ENCODE measurements at regions not wholly inside any gene's neighbourhood (a gene's known extent, or its start where the extent isn't known, plus 50 kb on each side); places are given as distances from the start of the nearest gene placed in this dataset.
A peak's percentile ranks its signal among the peaks of the same experiment; 100 is the strongest.

DNA sequence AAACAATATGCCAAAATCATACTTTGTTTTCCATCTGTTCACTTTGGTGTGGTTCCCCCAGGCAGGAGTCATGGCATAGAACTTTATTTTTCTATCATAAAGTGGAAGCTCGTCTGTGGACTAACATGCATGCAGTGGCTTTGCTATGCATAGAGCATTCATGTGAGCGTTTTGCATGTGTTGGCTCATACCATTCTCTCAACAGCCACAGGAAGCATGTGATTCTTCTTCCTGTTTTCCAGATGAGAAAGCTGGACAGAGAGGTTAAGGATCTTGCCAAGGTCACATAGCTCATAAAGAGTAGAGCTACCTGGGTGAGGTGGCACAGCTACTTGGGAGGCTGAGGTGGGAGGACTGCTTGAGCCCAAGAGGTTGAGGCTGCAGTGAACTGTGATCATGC is 123.4 kb upstream of the HDGFL1 start:
- Mint-ChIP-seq H3K27me3 (ENCODE audit: low read depth) (no peaks in the 10 kb centered on the region), H3K36me3 (no peaks in the 10 kb centered on the region)
- no peak for DNase-seq (ENCODE audit: low spot score in 2 of 2, unreplicated experiment in 2 of 2)

DNA sequence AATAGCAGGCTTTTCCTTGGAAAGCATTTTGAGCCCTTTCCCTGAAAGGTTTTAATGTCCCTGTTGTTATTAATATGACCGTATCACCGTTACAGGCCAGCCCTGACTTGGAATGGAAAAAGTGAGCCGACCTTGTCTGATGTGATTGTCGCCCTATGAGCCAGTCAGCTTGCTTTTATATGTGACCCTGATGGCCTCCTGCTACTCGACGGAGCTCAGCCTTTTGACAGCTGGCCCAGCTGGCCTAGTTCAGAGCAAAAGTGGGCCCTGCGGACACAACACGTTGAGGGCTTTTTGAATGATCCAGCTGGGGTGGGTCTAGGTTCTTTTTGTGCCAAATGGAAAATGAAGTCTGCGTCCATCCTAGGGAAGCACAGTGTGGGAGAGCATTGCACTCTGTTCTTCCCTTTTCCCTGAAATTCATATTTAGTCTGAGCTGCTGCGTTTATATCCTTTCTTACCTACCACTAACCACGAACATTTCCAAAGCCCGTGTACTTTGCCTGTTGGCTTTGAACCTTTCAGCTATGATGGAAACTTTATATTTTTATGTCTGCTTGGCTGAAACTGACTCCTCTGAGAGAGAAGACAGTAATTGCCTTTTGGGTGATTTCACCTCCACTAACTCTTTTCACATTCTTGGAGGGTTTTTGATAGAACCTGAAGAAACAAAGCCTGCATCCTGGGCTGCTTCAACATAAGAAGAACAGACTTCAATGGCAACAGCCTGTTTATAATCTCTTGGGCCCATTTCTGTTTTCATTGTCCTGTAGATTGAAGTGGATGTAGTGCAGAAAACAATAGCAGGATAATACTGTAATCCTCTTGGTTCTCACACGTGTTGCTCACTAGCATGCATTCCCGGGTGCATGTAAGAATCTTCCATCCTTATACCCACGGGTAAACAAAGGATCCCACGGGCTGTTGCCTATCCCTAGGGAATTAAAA is 121.8 kb upstream of the HDGFL1 start:
- Mint-ChIP-seq H3K27ac (peak overlapping the region; percentile 92), H3K36me3 (no peaks in the 10 kb centered on the region), H3K27me3 (ENCODE audit: low read depth) (no peaks in the 10 kb centered on the region), H3K4me3 (no peak overlapping the region), H3K9me3 (no peaks in the 10 kb centered on the region), H3K4me1 (peaks cover 29% of the 10 kb centered on the region)
- DNase-seq (ENCODE audit: low spot score in 2 of 2, unreplicated experiment in 2 of 2): no peak
- TF ChIP-seq, protein P1, sequence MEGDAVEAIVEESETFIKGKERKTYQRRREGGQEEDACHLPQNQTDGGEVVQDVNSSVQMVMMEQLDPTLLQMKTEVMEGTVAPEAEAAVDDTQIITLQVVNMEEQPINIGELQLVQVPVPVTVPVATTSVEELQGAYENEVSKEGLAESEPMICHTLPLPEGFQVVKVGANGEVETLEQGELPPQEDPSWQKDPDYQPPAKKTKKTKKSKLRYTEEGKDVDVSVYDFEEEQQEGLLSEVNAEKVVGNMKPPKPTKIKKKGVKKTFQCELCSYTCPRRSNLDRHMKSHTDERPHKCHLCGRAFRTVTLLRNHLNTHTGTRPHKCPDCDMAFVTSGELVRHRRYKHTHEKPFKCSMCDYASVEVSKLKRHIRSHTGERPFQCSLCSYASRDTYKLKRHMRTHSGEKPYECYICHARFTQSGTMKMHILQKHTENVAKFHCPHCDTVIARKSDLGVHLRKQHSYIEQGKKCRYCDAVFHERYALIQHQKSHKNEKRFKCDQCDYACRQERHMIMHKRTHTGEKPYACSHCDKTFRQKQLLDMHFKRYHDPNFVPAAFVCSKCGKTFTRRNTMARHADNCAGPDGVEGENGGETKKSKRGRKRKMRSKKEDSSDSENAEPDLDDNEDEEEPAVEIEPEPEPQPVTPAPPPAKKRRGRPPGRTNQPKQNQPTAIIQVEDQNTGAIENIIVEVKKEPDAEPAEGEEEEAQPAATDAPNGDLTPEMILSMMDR (IDR thresholded peaks at IDR 0.05; ENCODE audit: unreplicated experiment): no peak

More for the DNA sequence above, 123.4 kb upstream of the HDGFL1 start:
- Mint-ChIP-seq H3K4me1 (peaks cover 29% of the 10 kb centered on the region), H3K4me3 (no peak overlapping the region), H3K9me3 (no peaks in the 10 kb centered on the region), H3K27ac (no peak overlapping the region)
- TF ChIP-seq, protein P1 (IDR thresholded peaks at IDR 0.05; ENCODE audit: unreplicated experiment): no peak

DNA sequence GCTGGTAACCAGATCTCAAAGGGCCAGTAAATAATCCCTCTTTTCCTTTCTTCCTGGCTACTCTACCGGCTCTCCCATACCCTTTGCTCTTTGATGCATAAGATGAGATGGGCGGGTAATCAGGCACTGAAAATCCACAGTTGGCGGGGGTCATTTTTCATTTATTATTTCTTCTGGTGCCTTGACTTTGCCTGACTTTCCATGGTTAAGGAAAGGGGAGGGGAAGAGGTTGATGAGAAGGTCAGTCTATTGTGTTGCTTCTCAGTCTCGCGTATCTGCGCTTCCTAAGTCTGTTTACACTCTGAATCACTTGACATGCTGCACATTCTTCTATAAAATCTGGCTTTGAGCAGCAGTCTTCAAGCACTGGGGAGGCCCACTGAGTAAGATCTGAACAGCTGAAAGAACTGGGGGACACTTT is 121.1 kb upstream of the HDGFL1 start:
- no peaks in the 10 kb centered on the region for H3K36me3 Mint-ChIP-seq
- TF ChIP-seq, protein P1 (IDR thresholded peaks at IDR 0.05; ENCODE audit: unreplicated experiment): no peak
- H3K9me3 Mint-ChIP-seq: no peaks in the 10 kb centered on the region
- DNase-seq (ENCODE audit: low spot score in 2 of 2, unreplicated experiment in 2 of 2): no peak
- peaks cover 29% of the 10 kb centered on the region for H3K4me1 Mint-ChIP-seq
- H3K27me3 Mint-ChIP-seq (ENCODE audit: low read depth): no peaks in the 10 kb centered on the region
- H3K27ac Mint-ChIP-seq: peak overlapping the region; percentile 92
- H3K4me3 Mint-ChIP-seq: no peak overlapping the region

DNA sequence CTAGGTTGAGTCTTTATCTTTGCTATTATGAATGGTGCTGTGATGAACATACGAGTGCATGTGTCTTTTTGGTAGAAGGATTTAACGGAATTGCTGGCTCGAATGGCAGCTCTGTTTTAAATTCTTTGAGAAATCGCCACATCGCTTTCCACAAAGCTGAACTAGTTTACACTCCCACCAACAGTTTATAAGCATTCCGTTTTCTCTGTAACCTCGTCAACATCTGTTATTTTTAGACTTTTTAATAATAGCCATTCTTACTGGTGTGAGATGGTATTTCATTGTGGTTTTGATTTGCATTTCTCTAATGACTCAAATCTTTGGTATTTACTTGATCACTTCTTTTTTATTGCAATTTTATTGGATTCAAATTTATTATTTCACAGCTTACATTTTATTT is 117.4 kb upstream of the HDGFL1 start:
- DNase-seq (ENCODE audit: low spot score in 2 of 2, unreplicated experiment in 2 of 2): no peak
- Mint-ChIP-seq H3K4me1 (peaks cover 23% of the 10 kb centered on the region), H3K9me3 (peaks cover 5% of the 10 kb centered on the region), H3K27ac (no peak overlapping the region), H3K27me3 (ENCODE audit: low read depth) (no peaks in the 10 kb centered on the region), H3K4me3 (no peak overlapping the region), H3K36me3 (peaks cover 8% of the 10 kb centered on the region)
- TF ChIP-seq, protein P1 (IDR thresholded peaks at IDR 0.05; ENCODE audit: unreplicated experiment): no peak

DNA sequence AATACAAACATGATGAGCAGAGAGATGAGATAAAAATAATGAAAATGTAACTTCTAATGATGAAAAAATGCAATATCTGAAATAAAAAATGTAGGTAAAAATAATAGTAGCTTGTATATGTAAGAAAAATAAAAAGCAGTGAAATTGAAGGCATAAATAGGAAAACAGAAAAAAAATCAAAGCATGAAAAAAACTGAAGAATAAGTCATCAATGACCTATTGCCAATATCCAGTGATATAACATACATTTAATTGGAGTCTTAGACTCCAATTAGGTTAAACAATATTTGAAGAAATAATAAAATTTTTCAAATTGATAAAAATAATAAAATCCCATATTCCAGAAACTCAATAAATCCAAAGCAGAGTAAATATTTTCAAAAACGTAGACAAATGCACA is 114.0 kb upstream of the HDGFL1 start:
- H3K4me3 Mint-ChIP-seq: no peak overlapping the region
- H3K4me1 Mint-ChIP-seq: no peaks in the 10 kb centered on the region
- no peak for DNase-seq (ENCODE audit: low spot score in 2 of 2, unreplicated experiment in 2 of 2)
- TF ChIP-seq, protein P1 (IDR thresholded peaks at IDR 0.05; ENCODE audit: unreplicated experiment): no peak
- peaks cover 10% of the 10 kb centered on the region for H3K9me3 Mint-ChIP-seq
- H3K27me3 Mint-ChIP-seq (ENCODE audit: low read depth): no peaks in the 10 kb centered on the region
- no peak overlapping the region for H3K27ac Mint-ChIP-seq
- peaks cover 8% of the 10 kb centered on the region for H3K36me3 Mint-ChIP-seq
